ENCODE measurements at regions not wholly inside any gene's neighbourhood (a gene's known extent, or its start where the extent isn't known, plus 50 kb on each side); places are given as distances from the start of the nearest gene placed in this dataset.

DNA sequence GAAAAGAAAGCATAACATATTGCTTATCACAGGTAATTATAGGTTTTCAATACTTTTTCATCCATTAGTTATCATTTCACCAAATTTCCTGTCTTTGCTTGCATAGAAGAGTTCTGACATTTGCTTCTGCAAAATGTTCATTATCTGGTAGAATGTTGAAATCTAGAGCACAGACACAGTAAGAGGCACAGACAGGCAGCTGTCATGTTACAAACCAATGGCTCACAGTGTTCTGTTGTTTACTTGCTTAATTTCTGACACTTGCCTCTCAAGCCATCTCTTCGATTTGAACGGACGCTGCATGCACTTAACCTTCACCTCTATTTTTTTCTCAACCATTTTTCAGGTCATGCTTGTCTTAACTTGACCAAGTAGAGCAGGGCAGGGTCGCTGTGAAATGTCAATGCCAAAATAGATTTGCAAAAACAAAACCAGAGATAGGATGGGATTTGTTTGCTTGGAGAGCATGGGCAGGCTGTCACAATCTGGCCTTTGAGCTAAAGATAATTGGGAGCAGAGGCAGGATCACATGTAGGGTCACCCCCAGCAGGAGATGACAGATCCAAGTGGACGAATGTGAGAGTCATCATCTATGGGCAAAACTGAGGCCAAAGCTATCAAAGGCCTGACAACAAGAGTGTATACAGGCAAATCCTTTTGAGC lies 292.3 kb downstream of the SMARCA1 start:
- TF ChIP-seq, protein P1, sequence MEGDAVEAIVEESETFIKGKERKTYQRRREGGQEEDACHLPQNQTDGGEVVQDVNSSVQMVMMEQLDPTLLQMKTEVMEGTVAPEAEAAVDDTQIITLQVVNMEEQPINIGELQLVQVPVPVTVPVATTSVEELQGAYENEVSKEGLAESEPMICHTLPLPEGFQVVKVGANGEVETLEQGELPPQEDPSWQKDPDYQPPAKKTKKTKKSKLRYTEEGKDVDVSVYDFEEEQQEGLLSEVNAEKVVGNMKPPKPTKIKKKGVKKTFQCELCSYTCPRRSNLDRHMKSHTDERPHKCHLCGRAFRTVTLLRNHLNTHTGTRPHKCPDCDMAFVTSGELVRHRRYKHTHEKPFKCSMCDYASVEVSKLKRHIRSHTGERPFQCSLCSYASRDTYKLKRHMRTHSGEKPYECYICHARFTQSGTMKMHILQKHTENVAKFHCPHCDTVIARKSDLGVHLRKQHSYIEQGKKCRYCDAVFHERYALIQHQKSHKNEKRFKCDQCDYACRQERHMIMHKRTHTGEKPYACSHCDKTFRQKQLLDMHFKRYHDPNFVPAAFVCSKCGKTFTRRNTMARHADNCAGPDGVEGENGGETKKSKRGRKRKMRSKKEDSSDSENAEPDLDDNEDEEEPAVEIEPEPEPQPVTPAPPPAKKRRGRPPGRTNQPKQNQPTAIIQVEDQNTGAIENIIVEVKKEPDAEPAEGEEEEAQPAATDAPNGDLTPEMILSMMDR (IDR thresholded peaks at IDR 0.05; ENCODE audit: low read depth, low read length, missing control alignments) = no peak
- in situ Hi-C loops (cut with HindIII; ENCODE audit: low pct_ligation_motif_present, low sequenced_read_pairs) = no loop called here
- Histone ChIP-seq H3K36me3 (replicated peaks) (no peaks in the 10 kb centered on the region), H3K27me3 (replicated peaks) (no peaks in the 10 kb centered on the region), H3K4me3 (ENCODE audit: low read depth, low read length) (no peak overlapping the region), H3K27ac (no peak overlapping the region)
- no peak for DNase-seq

DNA sequence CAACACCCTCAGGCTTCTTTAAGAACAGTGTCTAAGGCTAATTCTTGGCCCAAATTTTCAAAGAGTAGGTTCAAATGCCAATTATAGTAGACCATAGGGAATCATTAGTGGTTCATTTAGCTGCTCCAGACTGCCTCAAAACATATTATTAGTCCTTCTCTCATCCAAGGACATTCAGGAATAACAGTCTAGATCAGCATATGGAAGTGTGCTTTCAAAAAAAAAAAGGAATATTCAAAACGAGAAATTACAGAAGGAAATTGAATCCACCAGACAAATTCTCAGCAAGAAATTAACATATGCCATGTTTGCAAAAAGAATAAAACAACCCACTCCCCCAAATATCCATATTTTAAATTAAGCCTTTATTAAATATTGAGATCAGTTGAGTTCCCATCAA lies 293.1 kb downstream of the SMARCA1 start:
- TF ChIP-seq, protein P1 (IDR thresholded peaks at IDR 0.05; ENCODE audit: low read depth, low read length, missing control alignments) = no peak
- Histone ChIP-seq H3K27me3 (replicated peaks) (no peaks in the 10 kb centered on the region), H3K4me3 (ENCODE audit: low read depth, low read length) (no peak overlapping the region), H3K36me3 (replicated peaks) (no peaks in the 10 kb centered on the region), H3K27ac (no peak overlapping the region)
- in situ Hi-C loops (cut with HindIII; ENCODE audit: low pct_ligation_motif_present, low sequenced_read_pairs) = no loop called here
- no peak for DNase-seq

DNA sequence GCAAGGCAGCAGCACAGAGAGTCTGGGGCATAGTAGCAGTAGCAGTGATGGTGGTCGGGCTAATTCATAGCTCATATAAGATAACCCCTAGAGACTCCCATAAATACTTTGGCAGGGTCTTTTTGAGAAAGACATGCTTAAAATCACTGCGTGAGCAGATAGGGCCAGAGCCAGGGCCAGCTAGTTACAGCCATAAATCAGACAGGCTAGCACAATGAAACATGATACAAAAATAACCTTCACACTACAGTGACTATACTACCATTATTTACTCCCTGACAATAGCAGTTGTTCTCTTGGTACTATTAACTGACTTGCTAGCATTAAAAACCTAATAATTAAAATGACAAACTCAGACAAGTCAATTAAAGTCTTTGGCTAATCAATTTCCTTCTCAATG lies 295.9 kb downstream of the SMARCA1 start:
- Histone ChIP-seq H3K27me3 (replicated peaks) (no peaks in the 10 kb centered on the region), H3K27ac (no peak overlapping the region), H3K36me3 (replicated peaks) (no peaks in the 10 kb centered on the region), H3K4me3 (ENCODE audit: low read depth, low read length) (no peak overlapping the region)
- TF ChIP-seq, protein P1 (IDR thresholded peaks at IDR 0.05; ENCODE audit: low read depth, low read length, missing control alignments) = no peak
- no peak for DNase-seq
- in situ Hi-C loops (cut with HindIII; ENCODE audit: low pct_ligation_motif_present, low sequenced_read_pairs) = no loop called here

DNA sequence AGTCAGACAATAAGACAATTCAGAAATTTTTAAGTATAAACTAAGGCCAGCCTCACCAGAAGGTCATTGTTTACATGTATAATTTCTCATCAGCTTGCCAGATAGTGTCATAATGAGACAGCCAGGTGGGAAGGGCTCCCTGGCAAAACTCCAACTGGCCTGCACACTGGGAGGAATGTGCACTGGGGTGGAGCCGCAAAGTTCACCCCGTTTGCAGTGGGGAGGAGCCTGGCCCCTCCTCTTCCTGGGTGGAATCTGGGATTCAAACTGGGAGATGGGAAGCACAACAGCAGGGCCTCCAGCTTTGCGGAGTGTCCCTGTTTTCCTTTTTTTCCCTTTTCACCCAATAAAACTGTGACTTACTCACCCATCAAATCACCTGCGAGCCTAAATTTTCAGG lies 329.9 kb downstream of the SMARCA1 start:
- in situ Hi-C loops (cut with HindIII; ENCODE audit: low pct_ligation_motif_present, low sequenced_read_pairs) = no loop called here
- DNase-seq = no peak
- no peak overlapping the region for H3K4me3 ChIP-seq (ENCODE audit: low read depth, low read length)
- no peaks in the 10 kb centered on the region for H3K36me3 ChIP-seq (replicated peaks)
- H3K27me3 ChIP-seq (replicated peaks) = no peaks in the 10 kb centered on the region
- no peak overlapping the region for H3K27ac ChIP-seq
- TF ChIP-seq, protein P1 (IDR thresholded peaks at IDR 0.05; ENCODE audit: low read depth, low read length, missing control alignments) = no peak

DNA sequence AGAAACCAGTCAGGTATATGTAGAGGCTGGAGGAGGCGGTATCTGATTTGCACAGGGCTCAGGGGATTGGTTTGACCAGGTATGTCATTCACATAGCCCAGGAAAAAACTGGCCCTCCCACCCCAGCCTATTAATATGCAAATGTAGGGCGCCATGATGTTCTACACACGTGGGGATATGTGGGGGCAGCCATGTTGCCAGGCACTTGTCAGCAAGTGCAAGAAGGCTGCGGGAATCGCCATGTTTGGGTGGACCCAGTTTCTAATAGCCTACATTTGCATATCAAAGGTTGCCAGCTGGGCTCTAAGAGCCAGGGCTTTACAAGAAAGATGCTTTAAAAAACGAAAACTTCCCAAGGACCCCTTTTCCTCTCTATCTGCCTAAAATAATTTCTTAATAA lies 335.1 kb downstream of the SMARCA1 start:
- TF ChIP-seq, protein P1 (IDR thresholded peaks at IDR 0.05; ENCODE audit: low read depth, low read length, missing control alignments) = no peak
- no peak for DNase-seq
- no peaks in the 10 kb centered on the region for H3K27me3 ChIP-seq (replicated peaks)
- no peaks in the 10 kb centered on the region for H3K36me3 ChIP-seq (replicated peaks)
- no peak overlapping the region for H3K27ac ChIP-seq
- in situ Hi-C loops (cut with HindIII; ENCODE audit: low pct_ligation_motif_present, low sequenced_read_pairs) = no loop called here
- no peak overlapping the region for H3K4me3 ChIP-seq (ENCODE audit: low read depth, low read length)

DNA sequence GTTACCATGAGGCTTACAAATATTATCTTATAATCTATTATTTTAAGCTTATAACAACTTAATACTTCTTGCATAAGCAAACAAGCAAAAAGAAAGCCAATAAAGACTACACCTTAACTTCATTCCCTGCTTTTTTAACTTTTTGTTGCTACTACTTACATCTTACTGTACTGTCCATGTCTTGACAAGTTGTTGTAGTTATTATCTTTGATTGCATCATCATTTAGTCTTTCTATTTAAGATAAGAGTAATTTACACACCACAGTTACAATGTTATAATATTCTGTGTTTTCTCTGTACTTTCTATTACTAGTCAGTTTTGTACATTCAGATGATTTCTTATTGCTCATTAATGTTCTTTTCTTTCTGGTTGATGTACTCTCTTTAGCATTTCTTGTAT lies 346.6 kb downstream of the SMARCA1 start:
- Histone ChIP-seq H3K36me3 (replicated peaks) (no peaks in the 10 kb centered on the region), H3K4me3 (ENCODE audit: low read depth, low read length) (no peak overlapping the region), H3K27me3 (replicated peaks) (no peaks in the 10 kb centered on the region), H3K27ac (no peak overlapping the region)
- TF ChIP-seq, protein P1 (IDR thresholded peaks at IDR 0.05; ENCODE audit: low read depth, low read length, missing control alignments) = no peak
- no peak for DNase-seq
- in situ Hi-C loops (cut with HindIII; ENCODE audit: low pct_ligation_motif_present, low sequenced_read_pairs) = no loop called here
